ENCODE measurements at regions not wholly inside any gene's neighbourhood (a gene's known extent, or its start where the extent isn't known, plus 50 kb on each side); places are given as distances from the start of the nearest gene placed in this dataset.
"Not testable (repeated sequence)": the region's sequence is repeated elsewhere in the genome, so short reads cannot be mapped to it uniquely, and the experiment has no call there.

- DNase-seq (ENCODE audit: low read depth), result no peak
Measured at GRCh38 chr7:138317044-138317596, 142.9 kb upstream of the TRIM24 start.

GRCh38 chr7:138324941-138325340, 135.1 kb upstream of the TRIM24 start:
- no peak for DNase-seq (ENCODE audit: low read depth)

- no peak for DNase-seq (ENCODE audit: low read depth)
Measured at GRCh38 chr7:138325434-138325833, 134.6 kb upstream of the TRIM24 start.

GRCh38 chr7:138328215-138328614, 131.8 kb upstream of the TRIM24 start:
- DNase-seq (ENCODE audit: low read depth), result no peak

GRCh38 chr7:138332850-138333249, 127.2 kb upstream of the TRIM24 start:
- DNase-seq (ENCODE audit: low read depth), result not testable (repeated sequence)

GRCh38 chr7:138338361-138338760, 121.7 kb upstream of the TRIM24 start:
- no peak for DNase-seq (ENCODE audit: low read depth)

GRCh38 chr7:138339229-138339628, 120.8 kb upstream of the TRIM24 start:
- not testable (repeated sequence) for DNase-seq (ENCODE audit: low read depth)

- no peak for DNase-seq (ENCODE audit: low read depth)
Measured at GRCh38 chr7:138342990-138343389, 117.1 kb upstream of the TRIM24 start.

- DNase-seq (ENCODE audit: low read depth), result no peak
Measured at GRCh38 chr7:138345567-138345966, 114.5 kb upstream of the TRIM24 start.

- DNase-seq (ENCODE audit: low read depth), result no peak
Measured at GRCh38 chr7:138346975-138347374, 113.1 kb upstream of the TRIM24 start.

- no peak for DNase-seq (ENCODE audit: low read depth)
Measured at GRCh38 chr7:138349841-138350700, 110.0 kb upstream of the TRIM24 start.

GRCh38 chr7:138350701-138351357, 109.2 kb upstream of the TRIM24 start:
- no peak for DNase-seq (ENCODE audit: low read depth)

GRCh38 chr7:138352570-138353461, 107.2 kb upstream of the TRIM24 start:
- DNase-seq (ENCODE audit: low read depth), result no peak

- no peak for DNase-seq (ENCODE audit: low read depth)
Measured at GRCh38 chr7:138354066-138354465, 106.0 kb upstream of the TRIM24 start.

GRCh38 chr7:138355254-138355653, 104.8 kb upstream of the TRIM24 start:
- no peak for DNase-seq (ENCODE audit: low read depth)

- DNase-seq (ENCODE audit: low read depth), result no peak
Measured at GRCh38 chr7:138358850-138359341, 101.2 kb upstream of the TRIM24 start.

- DNase-seq (ENCODE audit: low read depth), result no peak
Measured at GRCh38 chr7:138359870-138360559, 100.0 kb upstream of the TRIM24 start.

- no peak for DNase-seq (ENCODE audit: low read depth)
Measured at GRCh38 chr7:138363721-138364120, 96.3 kb upstream of the TRIM24 start.

- DNase-seq (ENCODE audit: low read depth), result not testable (repeated sequence)
Measured at GRCh38 chr7:138366137-138366536, 93.9 kb upstream of the TRIM24 start.

- DNase-seq (ENCODE audit: low read depth), result not testable (repeated sequence)
Measured at GRCh38 chr7:138366676-138367075, 93.4 kb upstream of the TRIM24 start.

- no peak for DNase-seq (ENCODE audit: low read depth)
Measured at GRCh38 chr7:138369797-138370196, 90.3 kb upstream of the TRIM24 start.

Data from GM04503 (cell line).